ENCODE measurements at regions not wholly inside any gene's neighbourhood (a gene's known extent, or its start where the extent isn't known, plus 50 kb on each side); places are given as distances from the start of the nearest gene placed in this dataset.
"Not testable (repeated sequence)": the region's sequence is repeated elsewhere in the genome, so short reads cannot be mapped to it uniquely, and the experiment has no call there.

DNA sequence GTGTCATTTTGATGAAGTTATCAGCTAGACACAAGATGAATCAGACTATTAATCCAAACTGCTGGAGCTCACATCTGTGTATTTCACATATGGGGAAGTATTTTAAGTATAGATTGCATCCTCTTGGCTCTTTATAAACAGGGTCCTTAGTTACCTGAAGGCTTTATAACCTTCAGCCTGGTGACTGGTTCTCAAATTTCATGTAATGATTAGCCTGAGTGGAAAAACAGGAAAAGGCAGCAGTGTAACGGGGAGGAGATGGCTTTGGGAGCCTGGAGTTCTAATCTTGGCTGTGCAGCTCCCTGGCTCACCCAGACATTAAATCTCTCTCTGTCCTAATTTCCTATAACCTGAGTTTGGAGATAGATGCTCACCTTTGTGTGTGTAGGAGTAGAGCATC, 103.8 kb upstream of the HPF1 start:
- Mint-ChIP-seq H3K4me3 (no peak overlapping the region), H3K27me3 (peaks cover 5 to 18% (median 13%) of the 10 kb centered on the region in 3 donors), H3K9me3 (peaks cover 0 to 3% (median 0%) of the 10 kb centered on the region in 7 donors), H3K36me3 (no peaks in the 10 kb centered on the region), H3K27ac (no peak overlapping the region), H3K4me1 (no peaks in the 10 kb centered on the region)
- ATAC-seq (ENCODE audit: low read depth in 2 of 2) (no peak), DNase-seq (no peak)

DNA sequence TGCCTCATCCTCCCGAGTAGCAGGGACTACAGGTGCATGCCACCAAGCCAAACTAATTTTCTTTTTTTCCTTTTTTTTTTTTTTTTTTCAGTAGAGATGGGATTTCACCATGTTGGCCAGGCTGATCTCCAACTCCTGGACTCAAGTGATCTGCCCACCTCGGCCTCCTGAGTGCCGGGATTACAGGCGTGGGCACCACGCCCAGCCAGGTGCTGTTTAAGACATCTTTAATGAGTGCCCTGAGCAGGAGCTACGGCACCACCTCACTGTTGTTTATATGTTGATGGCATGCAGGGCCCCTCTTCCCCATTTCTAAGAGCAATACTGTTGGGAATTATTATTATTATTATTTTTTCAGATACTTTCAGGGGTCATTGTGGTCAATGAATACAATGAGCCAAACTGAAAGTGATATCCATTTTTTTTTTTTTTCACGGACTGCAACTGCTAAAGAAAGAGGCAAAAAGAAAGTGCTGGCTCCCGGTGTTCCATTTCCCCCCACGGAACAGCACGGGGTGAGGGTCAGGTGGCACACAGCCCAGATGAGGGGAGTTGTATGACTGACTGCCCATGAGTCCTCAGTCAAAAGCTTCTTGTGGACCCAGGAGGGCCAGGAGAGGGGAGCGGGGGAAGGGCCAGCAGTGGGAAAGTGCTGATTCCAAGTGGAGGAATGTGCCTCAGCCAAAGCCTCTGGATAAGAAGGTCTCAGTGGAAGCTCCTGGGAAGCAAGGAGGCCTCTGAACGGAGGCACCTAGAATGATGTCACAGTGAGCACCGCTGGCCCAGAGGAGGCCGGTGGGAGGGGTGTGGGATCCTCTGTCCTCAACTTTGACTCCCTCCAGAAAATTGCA, 101.8 kb upstream of the HPF1 start:
- DNase-seq, result no peak
- Mint-ChIP-seq H3K36me3 (no peaks in the 10 kb centered on the region), H3K27ac (no peak overlapping the region), H3K27me3 (peaks cover 5 to 20% (median 13%) of the 10 kb centered on the region in 3 donors), H3K4me1 (no peaks in the 10 kb centered on the region), H3K4me3 (no peak overlapping the region), H3K9me3 (peaks cover 0 to 9% (median 0%) of the 10 kb centered on the region in 7 donors)
- no peak for ATAC-seq (ENCODE audit: low read depth in 2 of 2)

DNA sequence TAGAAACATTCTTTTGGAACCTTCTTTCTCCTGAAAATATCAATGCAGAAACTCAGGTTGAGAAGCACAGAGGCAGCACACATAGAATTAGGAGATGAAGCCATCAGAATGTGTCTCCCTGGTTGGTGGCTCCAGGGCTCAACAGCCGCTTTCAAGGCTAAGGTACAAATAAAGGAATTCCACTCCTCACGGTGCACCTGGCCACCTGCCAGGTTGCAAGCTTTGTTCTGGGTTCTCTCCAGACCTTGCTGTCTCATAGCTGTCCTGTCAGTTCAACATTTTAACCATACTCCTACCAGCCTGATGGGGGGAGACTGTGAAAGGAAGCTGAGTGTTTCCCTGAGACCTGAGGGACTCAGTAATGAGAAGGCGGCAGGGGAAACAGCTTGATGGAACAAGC, 96.3 kb upstream of the HPF1 start:
- ATAC-seq (ENCODE audit: low read depth in 2 of 2) (no peak), DNase-seq (no peak)
- Mint-ChIP-seq H3K4me3 (no peak overlapping the region), H3K27ac (no peak overlapping the region), H3K27me3 (peaks cover 5 to 16% (median 12%) of the 10 kb centered on the region in 3 donors), H3K4me1 (no peaks in the 10 kb centered on the region), H3K9me3 (peaks cover 0 to 9% (median 0%) of the 10 kb centered on the region in 7 donors), H3K36me3 (no peaks in the 10 kb centered on the region)

DNA sequence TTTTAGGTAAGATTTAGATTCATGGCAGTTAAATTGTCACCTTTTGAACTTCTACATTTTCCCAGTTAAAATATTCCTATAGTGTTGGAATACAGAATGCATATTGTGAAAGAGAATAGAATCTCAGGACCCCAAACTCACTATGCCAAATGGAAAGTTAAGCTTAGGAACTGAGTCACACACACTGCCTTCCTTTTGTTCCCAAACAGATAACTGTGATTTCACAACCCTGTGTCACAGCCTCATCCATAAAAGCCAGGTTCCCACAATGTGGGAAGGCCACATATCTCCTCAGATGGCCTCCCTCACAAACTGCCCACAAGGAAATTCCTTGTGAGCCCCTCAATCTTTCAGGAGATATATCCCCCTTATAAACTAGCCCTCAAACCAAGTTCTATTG, 94.7 kb upstream of the HPF1 start:
- H3K36me3 Mint-ChIP-seq, result no peaks in the 10 kb centered on the region
- H3K27ac Mint-ChIP-seq, result peak overlapping the region in 1 of 6 donors; percentile 13
- ATAC-seq (ENCODE audit: low read depth in 2 of 2) (no peak), DNase-seq (no peak)
- peaks cover 0 to 9% (median 1%) of the 10 kb centered on the region in 7 donors for H3K9me3 Mint-ChIP-seq
- H3K27me3 Mint-ChIP-seq, result peaks cover 12 to 25% (median 14%) of the 10 kb centered on the region in 3 donors
- H3K4me1 Mint-ChIP-seq, result no peaks in the 10 kb centered on the region
- no peak overlapping the region for H3K4me3 Mint-ChIP-seq

DNA sequence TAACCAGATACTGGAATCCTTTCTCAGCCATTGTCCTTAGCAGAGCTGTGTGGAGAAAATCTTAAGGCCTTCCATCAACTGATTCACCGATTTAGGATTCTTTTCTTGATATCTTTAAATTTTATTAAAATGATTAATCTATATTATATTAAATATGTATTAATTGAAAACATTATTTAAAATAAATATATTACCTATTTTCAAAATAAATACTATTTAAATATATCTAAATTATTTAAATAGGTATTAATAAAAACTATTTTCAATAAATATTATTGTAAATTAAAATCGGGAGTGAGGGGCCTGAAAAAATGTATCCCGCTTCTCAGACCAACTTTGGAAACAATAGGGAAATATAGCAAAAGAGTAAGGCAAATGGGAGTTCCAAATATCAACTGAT, 94.0 kb upstream of the HPF1 start:
- Mint-ChIP-seq H3K36me3 (no peaks in the 10 kb centered on the region), H3K27ac (no peak overlapping the region), H3K4me1 (no peaks in the 10 kb centered on the region), H3K27me3 (peaks cover 12 to 25% (median 13%) of the 10 kb centered on the region in 3 donors), H3K9me3 (peaks cover 0 to 8% (median 1%) of the 10 kb centered on the region in 7 donors), H3K4me3 (no peak overlapping the region)
- DNase-seq (no peak), ATAC-seq (ENCODE audit: low read depth in 2 of 2) (no peak)

DNA sequence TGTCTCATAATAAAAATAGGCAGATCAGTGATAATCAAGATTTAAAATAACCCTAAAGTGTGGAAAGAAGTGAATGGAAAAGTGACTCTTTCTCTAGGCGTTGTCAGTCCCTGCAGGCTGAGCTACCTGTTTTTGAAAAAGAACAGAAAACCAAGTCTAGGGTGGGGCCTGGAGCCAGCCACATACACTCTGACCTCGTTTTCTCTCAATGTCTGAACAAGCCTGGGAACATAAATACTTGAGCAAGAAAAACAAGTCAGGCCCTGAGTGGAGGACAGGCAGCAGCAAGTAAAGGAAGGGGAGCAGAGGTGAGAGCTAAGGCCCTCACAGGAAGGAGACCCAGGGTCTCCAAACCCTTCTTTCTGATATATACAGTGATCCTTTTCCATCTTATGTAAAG, 91.7 kb upstream of the HPF1 start:
- Mint-ChIP-seq H3K4me3 (no peak overlapping the region), H3K27me3 (peaks cover 12 to 29% (median 22%) of the 10 kb centered on the region in 3 donors), H3K4me1 (no peaks in the 10 kb centered on the region), H3K9me3 (peaks cover 0 to 1% (median 0%) of the 10 kb centered on the region in 7 donors), H3K27ac (no peak overlapping the region), H3K36me3 (no peaks in the 10 kb centered on the region)
- ATAC-seq (ENCODE audit: low read depth in 2 of 2) (no peak), DNase-seq (no peak)

DNA sequence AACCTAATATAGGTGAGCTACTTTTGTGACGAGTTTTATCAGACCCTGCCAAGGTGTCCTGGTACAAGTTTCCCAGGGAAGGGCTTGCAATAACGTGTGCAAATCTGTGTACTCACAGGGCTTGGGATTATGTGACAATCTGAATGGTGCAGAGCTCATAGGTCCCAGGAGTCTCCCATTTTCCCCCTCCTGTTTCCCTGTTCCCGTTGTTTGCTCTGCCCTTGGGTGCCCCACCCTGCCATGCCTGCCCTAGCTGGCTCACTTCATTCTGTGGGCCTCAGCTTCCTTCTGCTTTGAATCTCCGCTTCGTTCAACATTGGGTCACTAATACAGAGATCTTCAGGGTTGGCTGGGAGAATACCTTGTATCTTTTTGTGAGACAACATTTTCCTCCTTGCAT, 90.3 kb upstream of the HPF1 start:
- Mint-ChIP-seq H3K4me1 (no peaks in the 10 kb centered on the region), H3K4me3 (no peak overlapping the region), H3K36me3 (no peaks in the 10 kb centered on the region), H3K9me3 (peaks cover 0 to 1% (median 0%) of the 10 kb centered on the region in 7 donors), H3K27me3 (peaks cover 11 to 33% (median 28%) of the 10 kb centered on the region in 3 donors), H3K27ac (peak overlapping the region in 1 of 6 donors; percentile 44)
- DNase-seq (no peak), ATAC-seq (ENCODE audit: low read depth in 2 of 2) (no peak)

DNA sequence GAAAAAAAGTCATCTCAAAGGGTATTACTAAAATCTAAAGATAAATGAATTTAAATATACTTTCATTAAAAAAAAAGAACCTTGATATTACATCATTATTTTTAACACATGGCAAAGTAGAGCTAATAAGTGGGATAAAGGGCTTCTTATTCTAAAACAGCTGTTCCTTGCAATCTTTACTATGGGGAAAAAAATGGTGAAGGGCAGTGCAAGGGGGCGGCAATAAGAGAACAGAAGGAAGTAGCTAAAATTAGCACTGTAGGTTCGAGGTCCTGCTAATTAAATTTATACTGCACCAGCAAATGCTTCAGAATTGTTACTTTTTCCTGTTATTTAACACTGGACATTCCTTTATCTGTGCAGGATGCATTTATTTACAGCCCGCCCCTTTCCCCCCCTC, 89.4 kb upstream of the HPF1 start:
- no peaks in the 10 kb centered on the region for H3K4me1 Mint-ChIP-seq
- no peak overlapping the region for H3K27ac Mint-ChIP-seq
- no peaks in the 10 kb centered on the region for H3K36me3 Mint-ChIP-seq
- ATAC-seq (ENCODE audit: low read depth in 2 of 2), result no peak
- no peak for DNase-seq
- H3K9me3 Mint-ChIP-seq, result peaks cover 0 to 1% (median 0%) of the 10 kb centered on the region in 7 donors
- H3K4me3 Mint-ChIP-seq, result no peak overlapping the region
- H3K27me3 Mint-ChIP-seq, result peaks cover 5 to 33% (median 23%) of the 10 kb centered on the region in 3 donors

DNA sequence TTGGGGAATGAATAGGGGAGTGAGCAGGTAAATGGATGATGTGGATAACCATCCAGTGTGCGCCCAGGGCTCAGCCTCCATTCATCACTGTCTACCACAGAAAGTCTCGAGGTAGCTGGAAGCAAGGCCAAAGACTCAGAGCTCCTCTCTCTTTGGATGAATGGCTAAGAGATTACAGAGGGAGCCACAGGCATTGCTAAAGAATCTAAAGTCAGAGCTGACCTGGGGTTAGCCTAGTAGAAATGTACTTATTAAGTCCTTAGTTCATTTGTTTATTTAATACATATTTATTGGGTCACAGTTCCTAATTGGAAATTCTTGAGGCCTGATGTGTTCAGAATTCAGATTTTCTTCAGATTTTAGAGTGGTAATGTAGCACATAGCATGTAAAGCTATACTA, 88.7 kb upstream of the HPF1 start:
- Mint-ChIP-seq H3K9me3 (peaks cover 0 to 1% (median 0%) of the 10 kb centered on the region in 7 donors), H3K36me3 (no peaks in the 10 kb centered on the region), H3K4me3 (no peak overlapping the region), H3K27me3 (peaks cover 5 to 33% (median 23%) of the 10 kb centered on the region in 3 donors), H3K27ac (no peak overlapping the region), H3K4me1 (no peaks in the 10 kb centered on the region)
- DNase-seq (no peak), ATAC-seq (ENCODE audit: low read depth in 2 of 2) (no peak)

DNA sequence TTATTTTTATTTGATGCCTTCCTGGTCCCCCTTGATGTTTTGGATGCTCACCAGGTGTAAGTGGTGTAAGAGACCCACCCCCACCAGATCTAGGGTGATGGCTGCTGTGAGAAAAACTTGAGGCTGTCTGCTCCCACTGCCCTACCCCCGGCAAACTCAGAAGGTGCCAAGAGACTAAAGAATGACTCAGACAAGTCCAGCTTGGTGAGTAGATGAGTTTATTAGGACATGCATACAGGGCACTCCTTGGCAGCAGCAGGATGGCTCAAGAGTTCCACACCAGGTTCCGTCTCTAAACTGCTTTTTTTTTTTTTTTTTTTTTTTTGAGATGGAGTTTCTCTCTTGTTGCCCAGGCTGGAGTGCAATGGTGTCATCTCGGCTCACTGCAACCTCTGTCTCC, 84.0 kb upstream of the HPF1 start:
- Mint-ChIP-seq H3K36me3 (no peaks in the 10 kb centered on the region), H3K27ac (no peak overlapping the region), H3K9me3 (peaks cover 2 to 10% (median 3%) of the 10 kb centered on the region in 7 donors), H3K4me3 (no peak overlapping the region), H3K27me3 (peaks cover 5 to 23% (median 10%) of the 10 kb centered on the region in 3 donors), H3K4me1 (no peaks in the 10 kb centered on the region)
- DNase-seq (no peak), ATAC-seq (ENCODE audit: low read depth in 2 of 2) (no peak)

DNA sequence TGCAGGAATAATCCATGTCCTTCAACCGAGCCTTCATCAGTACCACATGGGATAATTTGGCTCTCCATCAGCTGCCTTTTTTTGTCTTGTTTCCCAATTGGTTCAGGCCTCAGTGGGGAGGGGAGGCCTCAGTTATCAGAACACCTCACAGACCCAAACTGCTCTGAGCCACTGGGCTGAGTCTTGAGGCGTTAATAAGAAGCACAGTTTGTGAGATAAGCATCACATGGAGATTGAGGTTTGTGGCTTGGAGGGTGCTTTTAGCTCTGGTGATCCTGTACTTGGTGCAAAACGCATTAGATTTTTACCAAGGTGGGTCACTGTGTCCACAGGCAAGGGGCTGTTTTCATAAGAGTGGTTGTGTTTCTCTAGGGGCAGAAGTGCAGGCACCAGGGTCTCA, 82.8 kb upstream of the HPF1 start:
- ATAC-seq (ENCODE audit: low read depth in 2 of 2), result no peak
- peaks cover 5 to 18% (median 6%) of the 10 kb centered on the region in 3 donors for H3K27me3 Mint-ChIP-seq
- no peaks in the 10 kb centered on the region for H3K4me1 Mint-ChIP-seq
- no peaks in the 10 kb centered on the region for H3K36me3 Mint-ChIP-seq
- H3K4me3 Mint-ChIP-seq, result no peak overlapping the region
- peaks cover 2 to 12% (median 3%) of the 10 kb centered on the region in 7 donors for H3K9me3 Mint-ChIP-seq
- no peak overlapping the region for H3K27ac Mint-ChIP-seq
- no peak for DNase-seq

DNA sequence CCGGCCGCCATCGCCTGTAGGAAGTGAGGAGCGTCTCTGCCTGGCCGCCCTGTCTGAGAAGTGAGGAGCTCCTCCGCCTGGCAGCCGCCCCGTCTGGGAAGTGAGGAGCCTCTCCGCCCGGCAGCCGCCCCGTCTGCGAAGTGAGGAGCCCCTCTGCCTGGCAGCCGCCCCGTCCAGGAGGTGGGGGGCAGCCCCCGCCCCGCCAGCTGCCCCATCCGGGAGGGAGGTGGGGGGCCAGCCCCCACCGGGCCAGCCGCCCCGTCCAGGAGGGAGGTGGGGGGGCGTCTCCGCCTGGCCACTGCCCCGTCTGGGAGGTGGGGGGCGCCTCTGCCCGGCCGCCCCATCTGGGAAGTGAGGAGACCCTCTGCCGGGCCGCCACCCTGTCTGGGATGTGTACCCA, 70.6 kb upstream of the HPF1 start:
- not testable (repeated sequence) for H3K4me1 Mint-ChIP-seq; DNase-seq; H3K36me3 Mint-ChIP-seq; H3K27ac Mint-ChIP-seq; ATAC-seq (ENCODE audit: low read depth in 2 of 2); H3K4me3 Mint-ChIP-seq; H3K9me3 Mint-ChIP-seq
- peaks cover 6 to 14% (median 6%) of the 10 kb centered on the region in 3 donors for H3K27me3 Mint-ChIP-seq

DNA sequence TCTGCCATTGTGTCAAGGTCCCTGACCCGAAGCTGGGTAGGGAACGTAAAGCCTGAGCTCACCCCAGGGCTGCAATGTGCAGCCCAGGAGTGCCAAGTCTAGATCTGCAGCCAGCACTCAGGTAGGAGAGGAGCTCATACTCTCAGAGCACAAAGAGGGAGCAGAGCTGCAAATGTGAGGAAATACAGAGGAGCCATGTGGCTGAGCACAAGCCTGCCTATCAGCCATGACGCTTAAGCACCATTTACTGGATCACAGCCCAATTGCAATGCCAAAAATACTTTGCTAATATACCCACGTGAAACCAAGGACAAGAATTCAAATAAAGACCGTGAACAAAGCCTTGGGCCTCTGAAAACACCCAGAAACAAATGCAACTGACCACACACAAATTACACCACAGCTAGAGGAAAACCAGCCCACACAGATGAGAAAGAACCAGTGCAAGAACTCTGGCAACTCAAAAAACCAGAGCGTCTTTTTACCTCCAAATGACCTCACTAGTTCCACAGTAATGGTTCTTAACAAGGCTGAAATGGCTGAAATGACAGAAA, 69.0 kb upstream of the HPF1 start:
- DNase-seq (no peak), ATAC-seq (ENCODE audit: low read depth in 2 of 2) (no peak)
- Mint-ChIP-seq H3K27ac (no peak overlapping the region), H3K4me1 (no peaks in the 10 kb centered on the region), H3K9me3 (peaks cover 0 to 4% (median 0%) of the 10 kb centered on the region in 7 donors), H3K27me3 (peaks cover 6 to 14% (median 6%) of the 10 kb centered on the region in 3 donors), H3K4me3 (no peak overlapping the region), H3K36me3 (no peaks in the 10 kb centered on the region)

DNA sequence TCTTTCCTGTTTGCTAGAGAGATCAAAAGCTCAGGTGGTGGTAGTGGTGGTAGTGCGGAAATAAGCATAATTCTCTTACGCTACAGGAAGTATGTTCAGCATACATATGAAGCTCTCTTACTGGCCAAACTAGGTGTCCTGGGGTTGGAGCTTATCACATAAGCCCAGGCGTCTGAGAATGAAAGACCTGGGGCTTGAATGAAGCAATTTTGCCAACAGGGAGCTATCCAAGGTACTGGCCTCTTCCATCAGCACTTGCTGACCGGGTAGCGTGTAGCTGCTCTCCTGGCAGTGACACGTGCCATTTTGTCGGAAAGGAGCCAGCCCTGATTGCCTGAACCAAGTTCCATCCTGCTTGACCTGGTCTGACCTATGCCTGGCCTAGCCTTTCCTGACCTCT, 65.9 kb upstream of the HPF1 start:
- Mint-ChIP-seq H3K36me3 (no peaks in the 10 kb centered on the region), H3K27me3 (peaks cover 0 to 9% (median 6%) of the 10 kb centered on the region in 3 donors), H3K9me3 (no peaks in the 10 kb centered on the region), H3K4me1 (peaks cover 2 to 4% (median 3%) of the 10 kb centered on the region in 3 donors), H3K27ac (no peak overlapping the region), H3K4me3 (peak overlapping the region in 1 of 8 donors; percentile 62)
- ATAC-seq (ENCODE audit: low read depth in 2 of 2) (no peak), DNase-seq (no peak)

All from naive B cell (primary cell).